K562 (cell line): ENCODE measurements at regions not wholly inside any gene's neighbourhood (a gene's known extent, or its start where the extent isn't known, plus 50 kb on each side); places are given as distances from the start of the nearest gene placed in this dataset.

ENCODE experiments used
- ATAC-seq: fragments of 200-7000 bp; cut with Tn5 transposase; 3 replicates; pipeline ENCODE4 v1.9.1; 2020; ENCODE audit warnings: moderate library complexity
- BruUV-seq: library from RNA; stranded (reverse); fragments of 400-500 nt; replicated peaks from 2 replicates; lab custom pipeline; 2021; lab: Mats Ljungman, UMichigan
- CTCF ChIA-PET: fragments of 300-600 bp; formaldehyde crosslinking; extraction: SDS; loops from one replicate; lab custom pipeline; 2021; ENCODE audit warnings: low intra/inter-chr PET ratio; lab: Yijun Ruan, JAX
- POLR2A ChIA-PET: fragments of 300-600, 350-650 bp; sonication (Branson Sonifier 250); formaldehyde crosslinking; extraction: SDS; loops from one replicate; lab custom pipeline; 2021; ENCODE audit warnings: antibody characterized with exemption, inconsistent platforms; lab: Yijun Ruan, JAX
- DNase-seq, 4 experiments: peaks; one replicate each; pipeline versions ENCODE4 v3.0.0 to v3.0.0-alpha.2; 2011 to 2018; ENCODE audit warnings: low spot score in 3 of 4, mixed read lengths in 3 of 4; ENCODE audit errors: extremely low read depth in 1 of 4
- FAIRE-seq: peaks from 2 replicates; lab custom pipeline; 2011; peaks lifted over from hg19 to GRCh38; lab: Jason Lieb, UNC
- H2AFZ ChIP-seq: 2 replicates; pipeline ENCODE4 v1.6.0; 2011; ENCODE audit warnings: low read depth, low read length, control low read depth, inconsistent platforms
- H3K27ac ChIP-seq: fragments of 200-600 bp; 3 replicates; pipeline ENCODE4 v1.8.0; 2011; ENCODE audit warnings: low read depth, mild to moderate bottlenecking, control low read depth, inconsistent platforms, low read length, moderate library complexity, mixed read lengths; ENCODE audit errors: extremely low read depth
- H3K27me3 ChIP-seq, 2 experiments: fragments of 300-600 bp in 1 of 2; 2 replicates in 1 of 2; 3 replicates in 1 of 2; pipeline versions ENCODE4 v1.6.0 to v1.8.0; 2011; ENCODE audit warnings: inconsistent platforms in 2 of 2, low read length in 2 of 2, mild to moderate bottlenecking in 1 of 2, mixed read lengths in 1 of 2, moderate library complexity in 1 of 2; ENCODE audit not compliant: control insufficient read depth in 2 of 2, insufficient read depth in 2 of 2
- H3K36me3 ChIP-seq: fragments of 300-600 bp; 3 replicates; pipeline ENCODE4 v1.8.0; 2011; ENCODE audit warnings: mild to moderate bottlenecking, low read length, inconsistent platforms; ENCODE audit not compliant: control insufficient read depth, insufficient read depth
- H3K4me1 ChIP-seq, 2 experiments: fragments of 200-600 bp in 1 of 2; replicated peaks in 1 of 2; 2 replicates in 1 of 2; 3 replicates in 1 of 2; pipeline versions ENCODE4 v1.5.1 to v1.8.0; 2011; ENCODE audit warnings: inconsistent platforms in 2 of 2, low read length in 2 of 2, mild to moderate bottlenecking in 1 of 2, mixed read lengths in 1 of 2, moderate library complexity in 1 of 2; ENCODE audit not compliant: control insufficient read depth in 2 of 2, insufficient read depth in 2 of 2
- H3K4me2 ChIP-seq: 2 replicates; pipeline ENCODE4 v1.6.1; 2011; ENCODE audit warnings: low read length, control low read depth, inconsistent platforms, mixed read lengths; ENCODE audit not compliant: insufficient read depth
- H3K4me3 ChIP-seq: fragments of 200-600 bp; sonication (generic), shearing (Covaris generic); 2 replicates; pipeline ENCODE4 v1.5.1; 2016; ENCODE audit warnings: control low read depth, inconsistent platforms
- H3K79me2 ChIP-seq: fragments of 200-600 bp; 3 replicates; pipeline ENCODE4 v1.8.0; 2011; ENCODE audit warnings: low read length, inconsistent platforms; ENCODE audit not compliant: control insufficient read depth, insufficient read depth
- H3K9ac ChIP-seq, 2 experiments: 2 replicates each; pipeline versions ENCODE4 v1.6.0 to v1.6.1; 2011; ENCODE audit warnings: low read depth in 2 of 2, low read length in 2 of 2, control low read depth in 1 of 2, inconsistent platforms in 1 of 2, mild to moderate bottlenecking in 1 of 2, mixed read lengths in 1 of 2; ENCODE audit not compliant: insufficient read depth in 1 of 2
- H3K9me1 ChIP-seq: one replicate; pipeline ENCODE4 v1.6.0; 2011; ENCODE audit warnings: inconsistent platforms, mild to moderate bottlenecking, low read length, moderate library complexity; ENCODE audit not compliant: control insufficient read depth, insufficient read depth
- H3K9me3 ChIP-seq: replicated peaks from 2 replicates; pipeline ENCODE4 v1.5.1; 2011; ENCODE audit warnings: low read depth, low read length, inconsistent platforms; ENCODE audit not compliant: control insufficient read depth, insufficient read depth
- H4K20me1 ChIP-seq: replicated peaks from 2 replicates; pipeline ENCODE4 v1.6.1; 2011; ENCODE audit warnings: low read length, inconsistent platforms, mixed read lengths; ENCODE audit not compliant: control insufficient read depth, insufficient read depth
- CREB1 ChIP-seq, 2 experiments: sonication (generic) in 1 of 2; formaldehyde crosslinking in 1 of 2; IDR thresholded peaks; 2 replicates each; pipeline versions ENCODE4 v1.6.1 to v1.8.0; 2012 to 2022; ENCODE audit warnings: inconsistent platforms in 1 of 2, mild to moderate bottlenecking in 1 of 2, missing genetic modification reagents in 1 of 2, moderate library complexity in 1 of 2
- DMBX1 ChIP-seq: fragments of 250-450 bp; sonication (Bioruptor Pico); IDR thresholded peaks from 2 replicates; pipeline ENCODE4 v1.8.0; 2022; ENCODE audit warnings: inconsistent platforms, mild to moderate bottlenecking, moderate library complexity, borderline replicate concordance
- SMC3 ChIP-seq: conservative IDR thresholded peaks from 2 replicates; pipeline ENCODE4 v1.6.1; 2011; ENCODE audit warnings: low read depth, low read length, improper control_type of control experiment; ENCODE audit not compliant: insufficient read depth
- SUPT5H ChIP-seq: fragments of 450-650 bp; IDR thresholded peaks from 2 replicates; pipeline ENCODE4 v1.6.1; 2016
- whole genome bisulfite sequencing: fragments of 100-300 bp; shearing (Covaris generic); methylation state at CpG from one replicate; pipeline ENCODE4 v1.1.6; 2016; ENCODE audit warnings: low coverage, mixed read lengths; ENCODE audit not compliant: insufficient coverage; ENCODE audit errors: missing lambda C conversion rate; 5-methylcytosine and 5-hydroxymethylcytosine counted together
- in situ Hi-C: fragments of 300-500 bp; cut with MboI; formaldehyde crosslinking; loops from 4 replicates; pipeline ENCODE4 v1.15.0; 2018; ENCODE audit warnings: inconsistent platforms, mixed read lengths
- intact Hi-C: fragments of 100-400 bp; cut with micrococcal nuclease; formaldehyde crosslinking; loops from 2 replicates; pipeline ENCODE4 v1.14.2; 2022
- TF ChIP-seq, protein P1 (sequence below): fragments of 450-650 bp; IDR thresholded peaks from 2 replicates; pipeline ENCODE4 v1.6.1; 2014; ENCODE audit warnings: low read depth, mild to moderate bottlenecking, moderate library complexity, borderline replicate concordance

DNA sequence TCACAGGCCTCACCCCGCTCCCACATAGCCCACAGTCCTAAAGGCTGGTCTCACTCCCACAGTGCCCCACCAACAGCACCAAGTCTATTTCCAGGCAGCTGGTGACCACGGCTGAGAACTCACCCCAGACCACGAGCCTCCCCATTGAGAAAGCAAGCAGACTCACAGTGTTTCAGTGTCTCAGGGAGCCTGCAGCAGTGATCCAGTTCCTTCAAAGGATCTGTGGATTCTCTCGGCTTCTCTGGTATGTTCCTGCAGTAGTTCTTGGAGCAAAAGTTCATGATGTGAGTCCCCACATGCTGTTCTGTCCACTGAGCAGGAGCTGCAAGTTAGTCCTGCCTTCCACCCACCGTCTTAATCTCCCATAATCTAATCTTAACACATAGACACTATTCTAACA lies 185.3 kb upstream of the CDH6 start:
- ATAC-seq = no peak
- H3K9ac ChIP-seq = no peak overlapping the region
- H3K4me2 ChIP-seq = no peak overlapping the region
- 0% methylated on average over 5 of the region's 5 CpGs for WGBS
- no peak overlapping the region for H2AFZ ChIP-seq
- H3K27ac ChIP-seq = no peak overlapping the region
- H3K9me1 ChIP-seq = no peaks in the 10 kb centered on the region
- no peaks in the 10 kb centered on the region for H3K36me3 ChIP-seq
- H3K79me2 ChIP-seq = no peaks in the 10 kb centered on the region
- DNase-seq = no peak
- intact Hi-C loops (no loop called here), in situ Hi-C loops (no loop called here)
- no peak for FAIRE-seq
- H3K27me3 ChIP-seq = no peaks in the 10 kb centered on the region
- BruUV-seq = no TSS peak
- TF ChIP-seq, protein P1, sequence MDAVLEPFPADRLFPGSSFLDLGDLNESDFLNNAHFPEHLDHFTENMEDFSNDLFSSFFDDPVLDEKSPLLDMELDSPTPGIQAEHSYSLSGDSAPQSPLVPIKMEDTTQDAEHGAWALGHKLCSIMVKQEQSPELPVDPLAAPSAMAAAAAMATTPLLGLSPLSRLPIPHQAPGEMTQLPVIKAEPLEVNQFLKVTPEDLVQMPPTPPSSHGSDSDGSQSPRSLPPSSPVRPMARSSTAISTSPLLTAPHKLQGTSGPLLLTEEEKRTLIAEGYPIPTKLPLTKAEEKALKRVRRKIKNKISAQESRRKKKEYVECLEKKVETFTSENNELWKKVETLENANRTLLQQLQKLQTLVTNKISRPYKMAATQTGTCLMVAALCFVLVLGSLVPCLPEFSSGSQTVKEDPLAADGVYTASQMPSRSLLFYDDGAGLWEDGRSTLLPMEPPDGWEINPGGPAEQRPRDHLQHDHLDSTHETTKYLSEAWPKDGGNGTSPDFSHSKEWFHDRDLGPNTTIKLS = no peak
- no peak overlapping the region for H3K4me3 ChIP-seq
- no peaks in the 10 kb centered on the region for H3K9me3 ChIP-seq
- ChIA-PET CTCF (no interaction called here), POLR2A (no interaction called here)
- H3K4me1 ChIP-seq = no peaks in the 10 kb centered on the region
- H4K20me1 ChIP-seq = no peaks in the 10 kb centered on the region

DNA sequence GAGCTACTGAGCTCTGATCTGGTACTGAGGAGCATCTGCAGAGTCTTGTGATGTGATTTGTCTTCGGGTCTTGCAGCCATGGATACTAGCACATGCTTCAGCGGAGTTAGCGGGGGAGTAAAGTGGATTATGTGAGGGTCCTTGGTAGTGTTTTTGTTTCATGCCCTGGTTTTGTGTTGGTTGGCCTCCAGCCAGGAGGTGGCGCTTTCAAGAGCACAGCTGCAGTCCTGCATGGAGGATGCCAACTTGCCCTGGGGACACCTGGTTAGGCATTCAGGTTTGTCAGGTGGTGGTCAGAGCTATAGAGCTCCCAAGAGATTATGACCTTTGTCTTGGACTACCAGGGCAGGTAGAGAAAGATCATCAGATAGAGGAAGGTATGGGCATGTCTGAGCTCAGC lies 185.8 kb upstream of the CDH6 start:
- TF ChIP-seq DMBX1 (CRISPR knock-in tag) (no peak), SUPT5H (no peak), CREB1 (IDR thresholded peaks at IDR 0.05) (no peak), CREB1 (CRISPR knock-in tag; IDR thresholded peaks at IDR 0.05) (no peak), SMC3 (no peak)
- Histone ChIP-seq H3K9me3 (no peaks in the 10 kb centered on the region), H3K27ac (no peak overlapping the region), H3K9me1 (no peaks in the 10 kb centered on the region), H3K4me3 (no peak overlapping the region), H3K27me3 (no peaks in the 10 kb centered on the region), H3K4me2 (no peak overlapping the region), H3K36me3 (no peaks in the 10 kb centered on the region), H3K79me2 (no peaks in the 10 kb centered on the region), H3K9ac (no peak overlapping the region), H4K20me1 (no peaks in the 10 kb centered on the region), H2AFZ (no peak overlapping the region), H3K4me1 (no peaks in the 10 kb centered on the region)
- no TSS peak for BruUV-seq
- ATAC-seq (no peak), DNase-seq (no peak), FAIRE-seq (no peak)
- POLR2A ChIA-PET = no interaction called here
- WGBS = 2% methylated on average over 4 of the region's 4 CpGs
- CTCF ChIA-PET = no interaction called here
- in situ Hi-C loops = no loop called here
- intact Hi-C loops = no loop called here
